AG04449 (cell line): ENCODE measurements at regions not wholly inside any gene's neighbourhood (a gene's known extent, or its start where the extent isn't known, plus 50 kb on each side); places are given as distances from the start of the nearest gene placed in this dataset.

ENCODE experiments used
- CTCF ChIA-PET: fragments of 350-600 bp; formaldehyde crosslinking; extraction: SDS; loops from one replicate; lab custom pipeline; 2021; ENCODE audit warnings: antibody characterized with exemption; lab: Yijun Ruan, JAX
- POLR2A ChIA-PET: fragments of 400-600, 350-600 bp; formaldehyde crosslinking; extraction: SDS; loops from one replicate; lab custom pipeline; 2020; ENCODE audit warnings: antibody characterized with exemption, inconsistent platforms; lab: Yijun Ruan, JAX
- DNase-seq: peaks from one replicate; pipeline ENCODE4 v3.0.0-alpha.2; 2010; ENCODE audit warnings: low read depth, low spot score
- H3K4me3 ChIP-seq: 2 replicates; pipeline ENCODE4 v1.5.1; 2011; ENCODE audit warnings: low read depth, mild to moderate bottlenecking, control low read depth, low read length
- CTCF ChIP-seq: IDR thresholded peaks from one replicate; pipeline ENCODE4 v1.5.1; 2011; ENCODE audit warnings: mild to moderate bottlenecking, moderate library complexity, low read length, control low read depth, inconsistent platforms; ENCODE audit not compliant: insufficient read depth; ENCODE audit errors: missing control alignments

- ChIA-PET CTCF (no interaction called here), POLR2A (no interaction called here)
- TF ChIP-seq CTCF, result no peak
- no peak overlapping the region for H3K4me3 ChIP-seq
- DNase-seq, result no peak
Measured at GRCh38 chr1:5765483-5765882, 226.7 kb downstream of the NPHP4 start.

- TF ChIP-seq CTCF, result no peak
- CTCF ChIA-PET, result no interaction called here
Measured at GRCh38 chr1:5764959-5765358, 227.3 kb downstream of the NPHP4 start.

GRCh38 chr1:5764464-5764863 is 227.8 kb downstream of the NPHP4 start:
- ChIA-PET POLR2A (no interaction called here), CTCF (no interaction called here)
- TF ChIP-seq CTCF, result no peak
- no peak overlapping the region for H3K4me3 ChIP-seq
- no peak for DNase-seq

More at GRCh38 chr1:5764959-5765358, 227.3 kb downstream of the NPHP4 start:
- H3K4me3 ChIP-seq, result no peak overlapping the region
- POLR2A ChIA-PET, result no interaction called here
- no peak for DNase-seq

DNA sequence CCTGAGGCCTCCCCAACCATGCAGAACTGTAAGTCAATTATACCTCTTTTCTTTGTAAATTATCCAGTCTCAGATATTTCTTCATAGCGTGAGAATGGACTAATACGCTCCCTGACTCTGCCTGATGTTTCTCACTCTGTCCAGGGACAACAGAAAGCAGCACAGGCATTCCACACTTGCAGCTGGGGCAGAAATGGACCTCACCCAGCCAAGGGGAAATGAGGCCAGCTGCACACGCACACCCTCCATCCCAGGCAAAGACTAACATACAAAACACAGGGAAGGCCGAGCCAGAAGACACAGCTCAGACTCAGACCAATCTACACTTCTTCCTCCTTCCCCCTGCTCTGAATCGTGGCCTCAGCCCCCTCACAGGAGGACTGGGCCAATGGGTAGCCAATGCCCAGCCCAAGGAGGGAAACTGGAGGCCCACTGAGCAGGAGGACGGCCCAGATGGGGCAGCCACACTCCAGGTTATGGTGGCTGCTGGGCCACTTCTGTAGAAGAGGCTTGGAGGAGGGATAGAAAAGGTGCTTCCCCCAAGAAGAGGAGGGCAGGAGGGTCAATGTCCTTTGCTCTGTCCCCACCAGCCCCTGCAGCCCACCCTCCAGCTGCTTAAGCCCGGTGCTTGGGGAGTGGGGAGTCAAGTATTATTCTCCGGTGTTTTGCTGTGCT is 228.4 kb downstream of the NPHP4 start:
- DNase-seq, result no peak
- ChIA-PET CTCF (no interaction called here), POLR2A (no interaction called here)
- H3K4me3 ChIP-seq, result no peak overlapping the region
- no peak for TF ChIP-seq CTCF

- H3K4me3 ChIP-seq, result no peak overlapping the region
- ChIA-PET CTCF (no interaction called here), POLR2A (no interaction called here)
- no peak for TF ChIP-seq CTCF
- DNase-seq, result no peak
Measured at GRCh38 chr1:5758859-5759578, 233.2 kb downstream of the NPHP4 start.

DNA sequence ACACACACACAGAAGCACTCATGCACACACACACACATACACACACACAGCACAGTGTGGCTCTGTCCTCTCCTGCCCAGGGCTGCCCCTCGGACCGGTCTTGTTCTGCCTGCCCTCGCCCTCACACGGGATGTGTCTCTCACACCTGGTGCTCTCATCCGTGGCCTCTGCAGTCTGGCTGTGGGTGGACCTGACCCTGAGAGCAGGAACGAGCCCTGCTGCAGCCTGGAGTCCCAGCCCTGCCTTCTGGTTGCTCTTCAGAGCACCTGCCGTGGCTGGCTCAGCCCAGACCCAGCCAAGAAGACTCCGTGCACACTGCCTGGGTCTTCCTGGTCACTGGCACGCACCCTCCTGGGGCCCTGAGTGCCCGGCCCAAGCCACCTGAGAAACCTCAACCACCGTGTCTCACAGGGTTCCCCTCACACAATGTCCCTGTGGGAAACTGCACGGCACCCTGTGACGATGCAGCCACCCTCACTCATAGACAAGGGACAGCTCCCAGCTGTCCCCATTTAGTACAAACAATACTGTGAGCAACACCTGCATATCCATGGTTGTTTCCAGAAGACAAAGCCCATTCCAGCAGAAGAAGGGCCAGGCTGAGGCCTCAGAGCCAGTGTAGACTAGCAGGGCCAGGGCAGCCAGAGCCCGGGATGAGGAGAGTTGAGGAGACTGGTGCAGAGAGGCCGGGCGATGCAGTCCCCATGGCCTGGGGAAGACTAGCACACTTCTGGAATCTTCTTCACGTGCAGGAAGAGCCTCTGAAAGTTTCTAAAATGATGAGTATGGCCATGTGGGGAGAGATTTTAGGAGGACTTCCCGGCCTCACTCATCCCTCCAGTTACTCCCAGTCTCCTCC is 234.0 kb downstream of the NPHP4 start:
- no peak for DNase-seq
- ChIA-PET POLR2A (no interaction called here), CTCF (no interaction called here)
- TF ChIP-seq CTCF, result no peak
- H3K4me3 ChIP-seq, result no peak overlapping the region
